BLaER1 treated with 17β-estradiol and CSF1 and Interleukin-3, amounts not matched to agents 10 nM and 100 nM (cell line): ENCODE measurements at regions not wholly inside any gene's neighbourhood (a gene's known extent, or its start where the extent isn't known, plus 50 kb on each side); places are given as distances from the start of the nearest gene placed in this dataset.

Experiments used
- H3K27ac ChIP-seq, 11 experiments: shearing (Covaris generic); formaldehyde crosslinking; 2 replicates each; pipeline ENCODE4 v1.8.1; 2022
- H3K27me3 ChIP-seq, 11 experiments: shearing (Covaris generic); formaldehyde crosslinking; 2 replicates each; pipeline ENCODE4 v1.8.1; 2022
- H3K36me3 ChIP-seq, 11 experiments: shearing (Covaris generic); formaldehyde crosslinking; 2 replicates each; pipeline ENCODE4 v1.8.1; 2022
- H3K4me1 ChIP-seq, 10 experiments: shearing (Covaris generic); formaldehyde crosslinking; 2 replicates each; pipeline ENCODE4 v1.8.1; 2022
- H3K4me2 ChIP-seq, 11 experiments: shearing (Covaris generic); formaldehyde crosslinking; 2 replicates each; pipeline ENCODE4 v1.8.1; 2022
- H3K4me3 ChIP-seq, 10 experiments: shearing (Covaris generic); formaldehyde crosslinking; 2 replicates each; pipeline ENCODE4 v1.8.1; 2022
- H3K9ac ChIP-seq, 11 experiments: shearing (Covaris generic); formaldehyde crosslinking; 2 replicates each; pipeline ENCODE4 v1.8.1; 2022
- H3K9me3 ChIP-seq, 11 experiments: shearing (Covaris generic); formaldehyde crosslinking; replicated peaks in 1 of 11; 2 replicates each; pipeline ENCODE4 v1.8.1; 2022
- H4K20me1 ChIP-seq, 11 experiments: shearing (Covaris generic); formaldehyde crosslinking; 2 replicates each; pipeline ENCODE4 v1.8.1; 2022
- Cebpa-rat ChIP-seq, 11 experiments: shearing (Covaris generic); IDR thresholded peaks; 2 replicates each; pipeline ENCODE4 v1.8.1; 2022

GRCh38 chr4:120348948-120349347 lies 282.3 kb upstream of the MAD2L1 start:
- Histone ChIP-seq H3K9me3 (no peaks in the 10 kb centered on the region), H3K36me3 (no peaks in the 10 kb centered on the region), H3K4me1 (no peaks in the 10 kb centered on the region), H3K27me3 (no peaks in the 10 kb centered on the region), H3K9ac (no peak overlapping the region), H3K4me2 (no peak overlapping the region), H4K20me1 (no peaks in the 10 kb centered on the region), H3K4me3 (no peak overlapping the region), H3K27ac (no peak overlapping the region)
- TF ChIP-seq Cebpa-rat (IDR thresholded peaks at IDR 0.05) = no peak

- Histone ChIP-seq H4K20me1 (no peaks in the 10 kb centered on the region), H3K4me2 (no peak overlapping the region), H3K36me3 (no peaks in the 10 kb centered on the region), H3K4me3 (no peak overlapping the region), H3K9ac (no peak overlapping the region), H3K27ac (no peak overlapping the region), H3K4me1 (no peaks in the 10 kb centered on the region), H3K9me3 (no peaks in the 10 kb centered on the region), H3K27me3 (no peaks in the 10 kb centered on the region)
- TF ChIP-seq Cebpa-rat (IDR thresholded peaks at IDR 0.05) = no peak
These were observed 281.9 kb upstream of the MAD2L1 start for GRCh38 chr4:120348521-120348920.

GRCh38 chr4:120331486-120332370 lies 265.1 kb upstream of the MAD2L1 start:
- Histone ChIP-seq H3K4me1 (no peaks in the 10 kb centered on the region), H3K4me2 (no peak overlapping the region), H3K27ac (no peak overlapping the region), H3K9me3 (no peaks in the 10 kb centered on the region), H3K4me3 (no peak overlapping the region), H3K36me3 (no peaks in the 10 kb centered on the region), H4K20me1 (no peaks in the 10 kb centered on the region), H3K9ac (no peak overlapping the region), H3K27me3 (no peaks in the 10 kb centered on the region)
- no peak for TF ChIP-seq Cebpa-rat (IDR thresholded peaks at IDR 0.05)

GRCh38 chr4:120329386-120329785 lies 262.7 kb upstream of the MAD2L1 start:
- no peak for TF ChIP-seq Cebpa-rat (IDR thresholded peaks at IDR 0.05)
- no peaks in the 10 kb centered on the region for H3K36me3 ChIP-seq
- H3K4me2 ChIP-seq = no peak overlapping the region
- H3K27me3 ChIP-seq = no peaks in the 10 kb centered on the region
- H3K4me3 ChIP-seq = no peak overlapping the region
- H4K20me1 ChIP-seq = no peaks in the 10 kb centered on the region
- H3K4me1 ChIP-seq = 0 out of 20 replicates have a peak, but pooled peaks cover 0 to 5% (median 0%) of the 10 kb centered on the region in 10 experiments
- no peaks in the 10 kb centered on the region for H3K9me3 ChIP-seq
- no peak overlapping the region for H3K9ac ChIP-seq
- no peak overlapping the region for H3K27ac ChIP-seq

- no peaks in the 10 kb centered on the region for H3K9me3 ChIP-seq
- no peaks in the 10 kb centered on the region for H3K27me3 ChIP-seq
- H3K4me1 ChIP-seq = 0 out of 20 replicates have a peak, but pooled peaks cover 0 to 5% (median 0%) of the 10 kb centered on the region in 10 experiments
- no peak overlapping the region for H3K9ac ChIP-seq
- no peak overlapping the region for H3K4me2 ChIP-seq
- no peak overlapping the region for H3K27ac ChIP-seq
- no peaks in the 10 kb centered on the region for H4K20me1 ChIP-seq
- no peaks in the 10 kb centered on the region for H3K36me3 ChIP-seq
- no peak for TF ChIP-seq Cebpa-rat (IDR thresholded peaks at IDR 0.05)
- no peak overlapping the region for H3K4me3 ChIP-seq
These were observed 260.6 kb upstream of the MAD2L1 start for GRCh38 chr4:120327276-120327675.

- Histone ChIP-seq H3K9ac (no peak overlapping the region), H3K4me1 (peaks cover 0 to 21% (median 9%) of the 10 kb centered on the region in 10 experiments; a peak in 14 of 20 replicates), H3K27ac (no peak overlapping the region), H3K9me3 (no peaks in the 10 kb centered on the region), H3K4me3 (no peak overlapping the region), H3K36me3 (no peaks in the 10 kb centered on the region), H4K20me1 (no peaks in the 10 kb centered on the region), H3K27me3 (no peaks in the 10 kb centered on the region), H3K4me2 (peak overlapping the region in 5 of 11 experiments; percentile 0 to 21 (median 7); a peak in 5 of 22 replicates)
- no peak for TF ChIP-seq Cebpa-rat (IDR thresholded peaks at IDR 0.05)
These were observed 252.6 kb upstream of the MAD2L1 start for GRCh38 chr4:120319046-120319767.

GRCh38 chr4:120318196-120318846 lies 251.7 kb upstream of the MAD2L1 start:
- no peak for TF ChIP-seq Cebpa-rat (IDR thresholded peaks at IDR 0.05)
- Histone ChIP-seq H3K4me2 (peak overlapping the region in 7 of 11 experiments; percentile 0 to 24 (median 10); a peak in 6 of 22 replicates), H3K36me3 (no peaks in the 10 kb centered on the region), H3K4me3 (no peak overlapping the region), H4K20me1 (no peaks in the 10 kb centered on the region), H3K27ac (no peak overlapping the region), H3K27me3 (no peaks in the 10 kb centered on the region), H3K4me1 (peaks cover 0 to 21% (median 9%) of the 10 kb centered on the region in 10 experiments; a peak in 14 of 20 replicates), H3K9ac (no peak overlapping the region), H3K9me3 (no peaks in the 10 kb centered on the region)

GRCh38 chr4:120317713-120318112 lies 251.1 kb upstream of the MAD2L1 start:
- Histone ChIP-seq H3K9me3 (no peaks in the 10 kb centered on the region), H3K4me2 (peak overlapping the region in 2 of 11 experiments; percentile 24 to 32; a peak in 4 of 22 replicates), H4K20me1 (no peaks in the 10 kb centered on the region), H3K27ac (no peak overlapping the region), H3K4me1 (peaks cover 0 to 21% (median 9%) of the 10 kb centered on the region in 10 experiments; a peak in 14 of 20 replicates), H3K27me3 (no peaks in the 10 kb centered on the region), H3K4me3 (no peak overlapping the region), H3K36me3 (no peaks in the 10 kb centered on the region), H3K9ac (no peak overlapping the region)
- peak in 5 of 11 experiments; percentile 38 to 76 (median 62); a peak in 7 of 22 replicates for TF ChIP-seq Cebpa-rat (IDR thresholded peaks at IDR 0.05)

- Histone ChIP-seq H3K9me3 (no peaks in the 10 kb centered on the region), H4K20me1 (no peaks in the 10 kb centered on the region), H3K27ac (no peak overlapping the region), H3K9ac (no peak overlapping the region), H3K4me1 (peaks cover 0 to 21% (median 9%) of the 10 kb centered on the region in 10 experiments; a peak in 14 of 20 replicates), H3K36me3 (no peaks in the 10 kb centered on the region), H3K4me2 (no peak overlapping the region), H3K27me3 (no peaks in the 10 kb centered on the region), H3K4me3 (no peak overlapping the region)
- no peak for TF ChIP-seq Cebpa-rat (IDR thresholded peaks at IDR 0.05)
These were observed 249.8 kb upstream of the MAD2L1 start for GRCh38 chr4:120316416-120316815.
